Liver (tissue), 3 donors: ENCODE measurements at regions not wholly inside any gene's neighbourhood (a gene's known extent, or its start where the extent isn't known, plus 50 kb on each side); places are given as distances from the start of the nearest gene placed in this dataset.

Experiments
- CTCF ChIP-seq: fragments of 150-350 bp; IDR thresholded peaks from 2 replicates; pipeline ENCODE4 v1.5.1; 2017; ENCODE audit warnings: improper control_type of control experiment, low read depth, low read length; ENCODE audit not compliant: missing input control
- EGR1 ChIP-seq, 2 donors: IDR thresholded peaks; 2 replicates each; pipeline ENCODE4 v1.6.1; 2016 to 2018; ENCODE audit warnings: antibody characterized with exemption in 2 of 2, low read depth in 2 of 2
- GABPA ChIP-seq, 2 donors: IDR thresholded peaks in 1 of 2; conservative IDR thresholded peaks in 1 of 2; 2 replicates each; pipeline ENCODE4 v1.6.1; 2016; ENCODE audit warnings: antibody characterized with exemption in 2 of 2, mild to moderate bottlenecking in 1 of 2, moderate library complexity in 1 of 2
- HNF4A ChIP-seq, 2 donors: conservative IDR thresholded peaks; 2 replicates each; pipeline ENCODE4 v1.6.1; 2016; ENCODE audit warnings: antibody characterized with exemption in 2 of 2, mild to moderate bottlenecking in 2 of 2
- JUND ChIP-seq, 2 donors: IDR thresholded peaks; 2 replicates each; pipeline ENCODE4 v1.6.1; 2016; ENCODE audit warnings: antibody characterized with exemption in 2 of 2
- MAX ChIP-seq: IDR thresholded peaks from 2 replicates; pipeline ENCODE4 v1.6.1; 2016; ENCODE audit warnings: antibody characterized with exemption
- RAD21 ChIP-seq, 2 donors: IDR thresholded peaks; 2 replicates each; pipeline ENCODE4 v1.6.1; 2016; ENCODE audit warnings: antibody characterized with exemption in 2 of 2, mild to moderate bottlenecking in 2 of 2
- TAF1 ChIP-seq: conservative IDR thresholded peaks from 2 replicates; pipeline ENCODE4 v1.6.1; 2016; ENCODE audit warnings: antibody characterized with exemption, mild to moderate bottlenecking
- YY1 ChIP-seq: IDR thresholded peaks from 2 replicates; pipeline ENCODE4 v1.6.1; 2016; ENCODE audit warnings: antibody characterized with exemption, mild to moderate bottlenecking
- donor health status: healthy.
- donor health status: healthy.

DNA sequence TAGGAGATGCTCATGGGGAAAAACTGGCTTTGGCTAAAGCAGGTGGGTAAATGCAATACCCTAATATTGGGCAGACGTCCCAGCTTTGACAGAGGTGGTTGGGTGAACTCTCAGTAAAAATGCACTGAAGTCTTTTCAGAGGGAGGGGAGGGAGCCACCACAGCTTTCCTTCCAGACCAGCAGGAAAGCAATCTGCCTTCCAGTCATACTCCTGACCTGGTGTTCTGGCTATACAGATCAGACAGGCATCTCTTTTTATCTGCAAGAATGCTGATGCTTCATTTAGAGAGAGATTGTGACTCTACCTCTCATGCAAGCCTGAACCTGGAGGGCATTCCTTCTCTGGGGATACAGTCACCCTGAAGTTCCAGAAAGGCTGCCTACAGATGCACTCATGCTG lies 52.6 kb upstream of the ICA1 start:
- TF ChIP-seq TAF1 (no peak), RAD21 (IDR thresholded peaks at IDR 0.05) (no peak), CTCF (no peak), MAX (no peak), YY1 (no peak), GABPA (IDR thresholded peaks at IDR 0.05 in 1 of 2, conservative IDR thresholded peaks at IDR 0.05 in 1 of 2) (no peak), EGR1 (IDR thresholded peaks at IDR 0.05; ENCODE audit: low read depth in 2 of 2) (no peak), JUND (IDR thresholded peaks at IDR 0.05) (no peak), HNF4A (conservative IDR thresholded peaks at IDR 0.05) (no peak)
